Lung microvascular endothelial cell (primary cell): ENCODE measurements at regions not wholly inside any gene's neighbourhood (a gene's known extent, or its start where the extent isn't known, plus 50 kb on each side); places are given as distances from the start of the nearest gene placed in this dataset.

Experiments used
- DNase-seq, 2 donors: peaks; one replicate each; pipeline versions ENCODE4 v3.0.0 to v3.0.0-alpha.2; 2010; ENCODE audit warnings: low read depth in 2 of 2

DNA sequence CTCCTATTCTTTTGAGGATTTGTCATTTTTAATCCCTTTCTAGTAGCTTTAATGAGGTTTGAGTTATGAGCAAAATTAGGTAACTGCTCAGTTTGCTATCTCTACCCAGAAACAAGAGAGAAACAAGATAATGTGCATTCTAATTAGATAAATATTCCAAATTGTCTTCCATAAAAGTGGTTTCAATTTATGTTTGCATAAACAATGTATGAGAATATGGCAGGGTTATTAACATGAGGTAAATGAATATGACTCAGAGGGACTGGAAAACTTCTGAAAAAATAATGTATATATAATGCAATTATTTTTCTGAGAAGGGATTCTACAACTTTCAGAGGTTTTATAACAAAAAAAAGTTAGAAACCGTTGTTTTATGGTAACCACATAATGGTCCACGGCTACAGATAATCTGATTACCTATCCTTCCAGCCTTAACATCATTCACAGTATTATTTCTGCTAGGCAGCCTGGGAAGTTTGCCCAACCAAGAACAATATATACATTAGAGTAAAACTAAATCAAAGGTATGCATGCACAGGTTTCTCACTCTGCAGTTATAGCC lies 101.2 kb downstream of the CRPPA start:
- no peak for DNase-seq

DNA sequence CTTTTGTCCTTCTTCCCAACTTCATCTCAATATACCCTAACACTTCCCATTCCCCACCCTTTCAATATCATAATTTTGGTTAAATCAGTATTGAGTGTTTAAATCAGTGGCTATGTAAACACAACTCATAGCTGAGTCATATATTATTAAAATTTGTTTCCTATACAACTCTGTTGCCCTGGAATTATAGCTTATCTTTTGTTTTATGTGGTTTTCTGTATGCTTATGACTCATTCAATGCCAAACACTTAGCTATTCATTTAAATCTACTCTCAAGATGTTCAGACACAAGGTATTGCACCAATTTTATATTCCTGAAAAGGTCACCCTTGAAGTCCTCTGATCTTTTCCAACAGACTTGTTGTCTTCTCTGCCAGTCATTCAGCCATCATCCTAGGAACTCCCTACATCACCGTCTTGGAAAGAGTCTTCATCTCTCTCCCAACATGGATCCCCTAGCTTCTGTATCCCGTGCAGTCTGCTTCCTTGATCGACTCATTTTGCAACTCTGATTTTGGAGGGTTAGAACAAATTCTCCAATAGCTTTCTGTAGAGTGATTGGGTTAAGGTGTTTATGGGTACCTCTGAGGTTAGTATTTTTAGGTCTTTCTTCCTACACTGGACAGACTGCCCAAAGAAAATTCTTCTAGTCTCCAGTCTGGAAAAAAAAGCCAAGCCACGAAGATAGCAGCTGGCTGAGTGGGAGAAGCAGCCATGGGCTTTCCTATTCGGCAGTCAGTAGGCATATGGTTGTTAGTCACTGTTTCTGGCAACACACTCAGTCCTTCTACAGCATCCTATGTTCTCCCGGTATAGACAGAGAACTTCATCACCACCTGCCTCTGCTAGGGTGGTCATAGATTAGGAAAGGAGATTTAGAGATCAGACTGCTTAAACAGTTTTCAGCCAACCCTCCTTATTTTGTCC lies 102.1 kb downstream of the CRPPA start:
- peak in 1 of 2 donors; percentile 15 for DNase-seq

DNA sequence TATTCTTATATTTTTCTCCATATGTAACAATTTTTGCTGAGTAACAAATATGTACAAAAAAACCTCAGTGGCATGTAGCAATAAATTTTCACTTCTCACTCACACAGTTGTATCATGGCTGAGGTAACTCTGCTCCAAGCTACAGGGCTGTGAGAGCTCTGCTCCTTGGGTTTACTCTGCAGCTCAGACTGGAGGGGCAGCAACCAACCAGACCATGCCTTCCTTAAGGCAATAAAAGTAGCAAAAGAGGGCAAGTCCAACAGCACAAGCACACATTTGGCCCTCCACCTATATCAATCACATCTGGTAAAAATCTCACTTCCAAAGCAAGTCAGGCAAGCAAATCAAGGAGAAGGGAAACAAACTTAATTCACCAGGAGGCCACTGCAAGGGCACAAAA lies 102.9 kb downstream of the CRPPA start:
- DNase-seq: no peak

DNA sequence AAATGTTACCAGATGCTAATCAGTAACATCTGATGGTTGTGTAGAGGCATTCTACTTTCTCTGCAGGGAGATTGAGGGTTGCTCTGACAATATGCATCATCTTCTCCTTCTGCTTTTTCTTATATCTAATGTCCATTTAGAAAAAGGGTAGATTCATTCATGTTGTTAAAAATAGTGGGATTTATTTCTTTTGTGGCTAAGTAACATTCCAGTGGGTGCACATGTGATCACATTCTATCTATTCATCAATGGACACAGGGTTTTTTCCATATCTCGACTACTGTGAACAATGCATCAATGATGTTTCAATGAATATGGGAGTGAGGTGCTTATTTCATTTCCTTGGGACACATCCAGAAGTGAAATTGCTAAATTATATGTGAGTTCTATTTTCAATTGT lies 103.9 kb downstream of the CRPPA start:
- DNase-seq: no peak

DNA sequence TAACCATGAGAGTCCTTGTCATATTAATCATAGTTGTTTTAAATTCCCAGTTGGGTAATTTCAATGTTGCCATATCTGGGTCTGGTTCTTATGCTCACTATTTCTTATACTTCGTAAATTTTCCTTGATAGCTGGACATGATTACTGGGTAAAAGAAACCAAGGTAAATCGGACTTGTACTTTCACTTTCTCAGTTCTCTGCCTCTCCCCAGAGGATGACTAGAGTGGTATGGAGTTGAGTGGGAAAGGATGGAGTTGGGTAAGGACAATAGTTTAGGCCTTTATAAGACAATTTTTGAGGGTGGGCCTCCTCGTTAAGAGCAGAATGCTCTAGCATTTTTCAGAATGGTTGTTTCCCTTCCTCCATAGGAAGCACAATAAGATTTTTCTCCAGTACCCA lies 106.1 kb downstream of the CRPPA start:
- no peak for DNase-seq

DNA sequence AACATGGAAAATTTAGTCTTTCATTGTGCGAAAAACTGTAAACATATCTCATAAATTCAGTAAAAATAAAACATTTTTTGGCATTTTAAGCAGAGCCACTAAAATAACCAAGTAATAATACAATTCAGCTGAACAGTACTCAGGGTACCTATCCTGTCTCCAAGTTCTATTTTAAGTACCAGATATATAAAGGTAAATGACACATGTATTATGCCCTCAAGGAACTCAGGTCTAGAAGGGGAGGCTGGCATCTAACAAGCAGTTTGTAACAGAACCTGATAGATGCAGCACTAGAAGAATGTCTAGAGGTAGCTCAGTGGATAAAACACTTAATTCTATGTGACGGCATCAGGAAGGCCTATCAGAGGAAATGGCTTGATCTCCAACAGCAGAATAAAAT lies 112.2 kb downstream of the CRPPA start:
- no peak for DNase-seq

DNA sequence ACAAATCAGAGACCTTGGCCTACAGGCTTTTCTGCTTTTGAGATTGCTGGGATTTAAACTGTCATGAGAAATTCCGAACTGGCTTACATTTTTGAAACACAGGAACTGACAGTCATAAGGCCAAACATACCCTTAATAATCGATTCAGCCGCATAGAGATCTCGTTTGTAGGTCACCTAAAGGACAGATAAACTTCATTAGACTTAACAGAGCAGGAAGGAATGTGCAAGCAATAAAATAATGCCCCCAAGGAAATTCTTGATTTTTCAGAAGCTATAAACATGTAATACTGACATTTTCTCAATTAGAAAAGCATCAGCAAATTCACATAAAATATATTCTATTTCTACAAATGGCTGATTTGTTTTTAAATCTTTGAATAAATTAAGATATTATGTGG lies 120.0 kb downstream of the CRPPA start:
- DNase-seq: no peak

DNA sequence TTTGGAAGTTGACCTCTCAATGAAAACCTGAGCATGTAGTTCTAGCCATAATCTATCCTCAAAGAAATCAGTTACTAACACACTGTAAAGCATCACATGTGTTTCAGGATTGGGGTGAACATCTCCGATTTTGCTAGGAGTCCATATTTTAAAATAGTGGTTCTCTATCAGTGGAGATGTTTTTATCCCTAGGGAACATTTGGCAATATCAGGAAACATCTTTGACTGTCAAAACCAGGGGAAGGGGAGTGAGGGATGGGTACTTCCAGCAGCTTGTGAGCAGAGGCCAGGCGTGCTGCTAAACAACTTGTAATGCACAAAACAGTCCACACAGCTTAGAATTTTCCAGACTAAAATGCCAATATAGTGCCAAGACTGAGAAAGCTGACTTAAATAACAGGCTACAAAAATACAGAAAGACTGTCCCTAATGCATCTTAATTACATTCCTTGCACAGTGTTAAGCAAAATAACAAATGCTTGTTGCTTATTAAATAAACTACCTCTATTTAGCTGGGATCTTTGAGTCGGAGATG lies 120.9 kb downstream of the CRPPA start:
- DNase-seq: no peak

DNA sequence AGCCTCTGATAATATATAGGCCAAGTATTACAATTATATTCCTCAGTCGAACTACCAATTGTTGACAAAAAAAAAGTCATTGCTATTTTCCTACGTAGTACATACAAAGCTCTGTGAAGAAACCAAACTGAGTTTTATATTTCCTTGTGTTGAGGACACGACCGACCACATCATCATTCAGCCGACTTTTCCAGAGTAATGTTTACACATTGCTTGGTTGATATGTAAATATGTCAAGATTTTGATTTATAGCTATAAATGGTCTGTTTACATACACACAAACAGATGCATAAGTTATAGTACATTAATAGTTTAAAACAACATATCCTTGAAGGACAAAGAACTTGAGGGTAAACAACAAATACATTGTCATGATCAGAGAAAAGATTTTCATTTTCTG lies 121.5 kb downstream of the CRPPA start:
- no peak for DNase-seq

DNA sequence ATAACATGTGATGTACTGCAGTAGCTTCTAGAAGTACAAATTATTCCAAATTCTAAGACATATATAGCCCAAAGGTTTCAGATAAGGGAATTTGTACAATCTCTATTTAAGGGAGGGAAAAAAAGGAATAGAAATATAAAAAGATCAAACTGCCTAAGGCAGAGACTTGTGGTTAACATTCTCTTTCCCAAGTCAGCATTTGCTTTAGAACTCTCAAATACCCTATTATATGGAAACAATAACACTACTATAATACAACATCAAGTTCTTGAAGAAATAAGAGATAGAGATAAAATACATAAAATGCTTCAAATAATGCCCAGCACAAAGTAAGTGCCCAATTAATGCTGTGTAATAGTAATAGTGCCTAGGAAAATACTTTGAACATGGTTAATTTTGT lies 123.1 kb downstream of the CRPPA start:
- DNase-seq: no peak

DNA sequence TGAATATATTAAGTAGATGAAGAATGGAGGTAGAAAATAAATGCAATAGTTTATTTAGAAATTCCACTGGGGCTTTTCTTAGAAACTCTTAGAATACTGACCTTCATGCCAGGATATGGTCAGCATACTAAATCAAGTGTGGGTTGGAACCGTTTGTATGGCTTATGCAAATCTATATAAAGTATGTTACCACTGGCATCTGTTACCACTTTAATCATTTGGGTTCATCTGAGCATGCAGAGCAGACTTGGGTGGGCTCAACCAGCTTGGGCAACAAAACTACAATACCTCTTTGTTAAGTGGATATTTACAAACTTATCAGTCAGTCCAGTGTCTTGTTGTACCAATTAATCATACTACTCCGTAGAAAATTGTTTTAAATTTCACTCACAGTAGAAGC lies 125.8 kb downstream of the CRPPA start:
- no peak for DNase-seq

DNA sequence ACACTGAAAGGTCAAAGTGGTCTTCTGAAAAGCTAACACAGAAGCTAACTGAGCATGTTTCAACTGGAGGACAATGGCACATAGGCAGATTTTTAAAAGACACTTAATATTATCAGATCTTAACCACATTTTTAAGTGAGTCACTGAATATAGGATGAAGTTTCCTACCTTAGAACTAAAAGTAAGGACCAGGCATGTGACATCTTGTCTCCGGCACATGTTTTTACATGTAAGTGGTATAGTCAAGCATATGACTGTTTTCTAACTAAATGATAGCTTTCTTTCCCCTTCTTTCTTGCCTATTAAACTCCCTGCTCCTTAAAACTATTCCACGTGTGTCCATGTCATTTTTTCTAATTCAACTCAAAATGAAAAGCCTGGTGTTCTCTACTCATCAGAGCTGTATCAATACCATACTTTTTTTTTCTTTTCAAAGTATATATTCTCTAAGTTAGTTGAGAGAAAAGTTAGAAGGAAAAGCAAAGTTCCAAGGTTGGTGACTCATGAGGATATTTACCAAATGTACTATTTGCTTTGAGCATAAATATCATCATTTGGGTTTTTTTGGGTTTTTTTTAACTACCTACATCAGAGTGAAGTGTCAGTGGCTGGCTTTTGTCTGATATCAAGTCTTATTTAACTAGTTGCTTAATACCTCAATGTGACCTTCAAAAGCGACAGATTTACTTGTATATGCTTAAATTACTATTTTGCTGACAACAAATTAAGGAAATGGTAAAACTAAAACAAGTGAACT lies 127.5 kb downstream of the CRPPA start:
- no peak for DNase-seq

DNA sequence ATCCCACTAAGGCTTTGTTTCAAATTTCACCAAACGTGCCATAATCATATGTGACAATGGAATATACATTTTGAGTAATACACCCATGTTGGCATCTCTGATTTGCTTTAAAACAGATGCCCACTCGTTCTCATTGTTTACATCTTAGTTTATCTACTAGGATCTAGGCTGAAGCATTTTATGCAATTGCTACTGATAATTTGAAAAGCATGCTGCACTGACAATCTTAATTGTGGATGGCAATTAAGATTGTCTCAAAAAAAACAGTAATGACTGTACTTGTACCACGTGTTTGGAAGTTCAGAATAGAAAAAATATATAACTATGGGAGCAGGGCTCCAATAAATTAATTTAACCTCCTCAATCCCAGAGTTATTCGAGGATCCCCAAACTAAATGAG lies 136.8 kb downstream of the CRPPA start:
- no peak for DNase-seq

DNA sequence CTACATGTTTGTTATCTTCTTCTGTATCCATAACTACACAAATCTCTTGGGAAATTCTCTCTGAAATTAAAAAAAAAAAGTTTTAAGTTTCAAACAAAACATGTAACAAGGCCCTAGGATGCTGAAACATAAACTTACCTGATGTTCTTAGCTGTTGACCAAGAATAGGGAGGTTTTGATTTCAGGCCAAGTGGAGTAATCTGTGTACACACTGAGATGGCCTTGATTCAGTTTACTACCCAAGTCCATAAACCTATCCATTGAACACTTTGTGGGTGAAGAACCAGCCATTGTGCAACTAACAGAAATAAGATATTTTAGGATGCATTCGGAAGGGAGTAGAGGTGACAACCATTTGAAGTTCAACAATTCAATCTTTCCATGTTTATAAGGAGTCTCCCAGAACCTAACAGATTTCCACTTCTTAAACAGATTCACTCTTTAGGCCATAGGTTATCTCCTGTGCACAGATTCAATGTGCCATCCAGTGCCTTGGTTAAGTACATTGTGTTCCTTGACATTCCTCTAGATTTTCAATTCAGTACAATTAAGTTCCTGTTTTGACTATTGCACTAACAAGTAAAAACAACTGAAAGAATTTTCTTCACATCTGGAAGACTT lies 143.1 kb downstream of the CRPPA start:
- no peak for DNase-seq

DNA sequence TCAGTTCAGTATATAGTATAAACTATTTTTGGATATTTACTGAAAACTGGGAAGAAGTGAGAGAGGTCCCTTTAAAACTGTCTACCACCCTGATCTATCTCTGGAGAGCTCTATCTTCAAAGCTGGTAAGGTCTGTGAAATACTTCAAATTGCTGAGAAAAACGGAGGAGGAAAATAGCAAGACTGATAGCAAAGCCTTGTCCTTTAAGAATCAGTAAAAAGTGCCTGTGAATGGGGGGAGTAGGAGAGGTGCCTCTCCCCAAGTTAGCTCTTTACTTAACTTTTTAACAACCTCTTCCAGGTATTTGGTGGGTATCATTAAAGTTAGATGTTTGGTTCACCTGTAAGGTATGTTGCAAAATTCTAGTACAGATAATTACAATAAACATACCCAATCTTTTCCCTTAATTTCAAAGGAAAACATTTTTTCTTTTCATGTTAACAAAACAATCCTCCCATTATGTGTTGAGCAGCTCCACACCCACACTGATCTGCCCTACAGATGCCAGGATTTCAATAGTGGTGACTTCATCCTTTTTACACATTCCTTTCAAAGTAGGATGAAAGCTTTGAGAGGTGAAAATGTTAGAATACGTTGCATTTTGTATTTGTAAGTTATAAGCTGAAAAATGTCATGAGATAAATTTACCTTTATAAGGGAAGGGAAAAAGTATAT lies 149.2 kb downstream of the CRPPA start:
- no peak for DNase-seq

DNA sequence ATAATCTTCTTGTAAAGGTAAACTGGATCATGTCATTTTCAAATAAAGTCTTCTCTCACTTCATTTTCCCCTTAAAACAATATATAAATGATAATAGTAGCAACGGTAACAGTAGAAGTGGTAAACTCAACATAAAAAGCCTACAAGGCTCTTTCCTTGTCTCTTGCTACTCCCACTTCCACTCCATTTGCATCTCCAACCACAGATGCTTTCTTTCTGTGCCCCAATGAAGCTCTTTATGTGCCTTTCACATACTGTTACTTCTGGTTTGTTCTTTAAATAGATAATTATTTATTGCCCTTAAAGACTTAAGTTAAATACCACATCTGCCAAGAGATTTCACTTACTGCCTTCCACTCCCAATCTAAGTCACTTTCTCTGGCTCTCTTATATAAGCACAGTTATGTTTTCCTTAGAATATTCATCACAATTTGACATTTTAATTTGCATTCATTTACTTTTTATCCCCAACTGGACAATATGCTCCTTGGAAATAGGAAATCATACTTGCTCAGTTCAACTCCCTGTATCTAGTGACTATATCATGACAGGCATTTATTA lies 149.9 kb downstream of the CRPPA start:
- no peak for DNase-seq

DNA sequence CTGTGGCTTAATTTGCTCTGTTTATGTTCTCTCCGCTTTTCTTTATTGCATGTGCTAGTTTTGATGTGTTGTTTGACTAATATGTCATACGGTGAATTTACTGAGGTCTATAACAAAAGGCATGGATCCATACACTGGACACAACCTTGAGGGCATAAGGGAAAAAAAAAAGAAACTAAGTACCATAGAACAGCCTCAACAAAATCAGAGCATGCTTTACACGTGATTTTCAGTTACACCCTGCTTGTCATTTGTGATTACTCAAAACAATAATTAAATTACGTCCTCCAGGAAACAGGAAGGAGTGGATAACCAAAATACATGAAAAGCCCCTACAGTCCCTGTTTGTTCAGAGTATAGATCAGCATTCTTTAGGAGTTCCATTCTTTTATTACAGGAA lies 150.5 kb downstream of the CRPPA start:
- no peak for DNase-seq

DNA sequence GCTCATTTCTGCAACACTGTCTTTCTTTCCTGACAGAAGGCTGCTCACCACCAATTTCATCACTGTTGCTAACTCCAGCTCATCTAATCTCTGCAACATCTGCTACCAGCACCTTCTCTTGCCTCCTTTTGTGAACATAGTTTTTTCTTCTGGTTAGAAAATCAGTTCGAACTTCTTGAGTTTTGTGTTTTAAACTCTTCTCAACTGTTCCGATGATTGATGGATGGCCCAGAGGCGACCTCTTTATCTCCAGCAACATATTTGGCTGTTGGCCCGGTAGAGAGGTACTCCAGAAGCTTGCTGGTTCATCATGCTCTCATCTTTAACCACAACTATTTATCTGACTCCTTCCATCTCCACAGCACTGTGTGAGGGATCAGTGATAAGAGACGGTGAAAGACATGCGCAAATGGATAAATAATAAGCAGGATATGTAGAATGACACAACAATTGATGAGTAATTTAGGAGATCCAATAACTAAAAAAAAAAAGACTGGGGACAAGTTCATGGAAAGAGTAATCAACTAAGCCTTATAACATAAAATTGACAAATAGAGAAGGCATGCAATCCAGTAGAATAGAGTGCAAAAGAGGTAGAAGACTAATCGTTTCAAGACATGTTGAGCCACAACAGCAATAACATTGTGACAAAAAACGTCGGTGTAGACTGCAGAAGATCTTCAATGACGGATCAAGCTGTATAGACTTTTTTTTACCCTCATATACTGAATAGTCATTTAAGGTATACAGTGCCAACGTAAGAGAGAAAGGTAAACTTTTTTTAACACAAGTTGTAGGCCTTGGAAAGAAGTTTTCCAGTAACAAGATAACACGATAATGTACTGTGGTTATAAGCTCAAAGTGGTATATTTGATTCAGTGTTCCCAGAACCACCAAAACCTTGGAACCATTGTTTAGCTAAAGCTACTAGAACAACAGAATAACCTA lies 152.2 kb downstream of the CRPPA start:
- DNase-seq: peak in 1 of 2 donors; percentile 53

DNA sequence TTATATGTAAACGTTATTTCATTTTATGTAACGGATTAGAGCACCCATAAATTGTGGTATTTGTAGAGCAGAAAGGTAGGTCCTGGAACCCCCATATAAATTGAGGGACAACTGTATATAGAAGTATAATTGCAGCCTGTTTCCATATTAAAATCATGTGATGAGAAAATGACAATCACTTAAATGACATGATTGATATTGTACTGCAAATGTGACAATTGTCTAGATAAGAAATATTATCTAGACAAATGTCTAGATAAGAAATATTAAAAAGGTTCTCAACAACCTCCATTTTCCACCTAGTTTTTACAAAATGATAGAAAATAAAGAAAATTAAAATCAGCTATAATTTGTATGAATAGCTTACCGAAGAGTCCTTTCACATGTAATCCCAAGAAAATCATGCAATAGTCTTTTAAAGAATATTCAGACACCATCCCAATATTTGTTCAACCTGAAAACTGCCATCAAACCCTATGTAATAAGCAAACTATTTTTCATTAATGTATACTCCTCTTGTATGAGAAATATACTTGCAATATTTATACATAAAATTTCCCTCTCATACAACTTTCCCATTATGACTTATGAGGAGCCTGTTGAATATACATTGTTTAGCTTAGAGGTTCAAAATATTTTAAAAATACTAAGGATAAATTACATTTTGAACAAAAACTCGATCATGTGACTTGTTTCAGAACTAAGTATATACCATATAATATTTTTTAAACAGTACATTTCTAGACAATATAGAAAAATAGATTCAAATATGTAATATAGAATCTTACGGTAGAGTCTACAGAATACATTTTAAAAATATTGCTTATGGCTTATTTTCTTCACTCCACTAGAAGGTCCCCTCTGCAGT lies 153.2 kb downstream of the CRPPA start:
- no peak for DNase-seq
